Tibial nerve (tissue), 4 donors: ENCODE measurements at regions not wholly inside any gene's neighbourhood (a gene's known extent, or its start where the extent isn't known, plus 50 kb on each side); places are given as distances from the start of the nearest gene placed in this dataset.

ENCODE experiments used
- DNase-seq, 2 donors: peaks; one replicate each; pipeline ENCODE4 v3.0.0-alpha.2; 2019; ENCODE audit warnings: low spot score in 2 of 2
- H3K27ac ChIP-seq, 4 donors: fragments of 200-600 bp; sonication (generic) in 3 of 4; one replicate each; pipeline ENCODE4 v1.5.1; 2017 to 2019; ENCODE audit warnings: mild to moderate bottlenecking in 1 of 4
- H3K27me3 ChIP-seq, 2 donors: fragments of 200-600 bp; sonication (generic) in 1 of 2; one replicate each; pipeline versions ENCODE4 v1.5.1 to v1.6.0; 2017 to 2019
- H3K36me3 ChIP-seq, 3 donors: fragments of 200-600 bp; sonication (generic); one replicate each; pipeline ENCODE4 v1.5.1; 2018 to 2019
- H3K4me1 ChIP-seq, 4 donors: fragments of 200-600 bp; sonication (generic) in 3 of 4; one replicate each; pipeline ENCODE4 v1.5.1; 2017 to 2019
- H3K4me3 ChIP-seq, 4 donors: fragments of 200-600 bp; sonication (generic) in 3 of 4; one replicate each; pipeline ENCODE4 v1.5.1; 2017 to 2019; ENCODE audit warnings: mild to moderate bottlenecking in 1 of 4, moderate library complexity in 1 of 4
- H3K9me3 ChIP-seq, 4 donors: fragments of 200-600 bp; sonication (generic) in 3 of 4; one replicate each; pipeline ENCODE4 v1.5.1; 2017 to 2019
- EP300 ChIP-seq, 2 donors: sonication (generic); formaldehyde crosslinking; IDR thresholded peaks; one replicate each; pipeline ENCODE4 v1.6.1; 2017; ENCODE audit warnings: antibody characterized with exemption in 2 of 2, mild to moderate bottlenecking in 1 of 2
- POLR2A ChIP-seq, 2 donors: fragments of 450-650 bp; IDR thresholded peaks; one replicate each; pipeline ENCODE4 v1.6.1; 2017; ENCODE audit warnings: antibody characterized with exemption in 2 of 2, mild to moderate bottlenecking in 2 of 2, moderate library complexity in 2 of 2
- WGBS, 2 donors: methylation state at CpG; one replicate each; pipeline ENCODE4 v1.1.5; 2018; 5-methylcytosine and 5-hydroxymethylcytosine counted together
- TF ChIP-seq, protein P1 (sequence below), 5 experiments: fragments of 200-600 bp in 3 of 5; fragments of 450-650 bp in 2 of 5; sonication (generic) in 3 of 5; IDR thresholded peaks; one replicate each; pipeline ENCODE4 v1.5.1; 2016 to 2019; ENCODE audit warnings: antibody characterized with exemption in 5 of 5, mild to moderate bottlenecking in 3 of 5, moderate library complexity in 2 of 5

- Histone ChIP-seq H3K9me3 (peaks cover 0 to 5% (median 0%) of the 10 kb centered on the region in 4 donors), H3K36me3 (no peaks in the 10 kb centered on the region), H3K4me3 (no peak overlapping the region), H3K27me3 (no peaks in the 10 kb centered on the region), H3K27ac (no peak overlapping the region), H3K4me1 (no peaks in the 10 kb centered on the region)
- WGBS, 2 donors, result 80 to 81% methylated on average over 3 of the region's 3 CpGs
- DNase-seq, result no peak
- TF ChIP-seq, protein P1, sequence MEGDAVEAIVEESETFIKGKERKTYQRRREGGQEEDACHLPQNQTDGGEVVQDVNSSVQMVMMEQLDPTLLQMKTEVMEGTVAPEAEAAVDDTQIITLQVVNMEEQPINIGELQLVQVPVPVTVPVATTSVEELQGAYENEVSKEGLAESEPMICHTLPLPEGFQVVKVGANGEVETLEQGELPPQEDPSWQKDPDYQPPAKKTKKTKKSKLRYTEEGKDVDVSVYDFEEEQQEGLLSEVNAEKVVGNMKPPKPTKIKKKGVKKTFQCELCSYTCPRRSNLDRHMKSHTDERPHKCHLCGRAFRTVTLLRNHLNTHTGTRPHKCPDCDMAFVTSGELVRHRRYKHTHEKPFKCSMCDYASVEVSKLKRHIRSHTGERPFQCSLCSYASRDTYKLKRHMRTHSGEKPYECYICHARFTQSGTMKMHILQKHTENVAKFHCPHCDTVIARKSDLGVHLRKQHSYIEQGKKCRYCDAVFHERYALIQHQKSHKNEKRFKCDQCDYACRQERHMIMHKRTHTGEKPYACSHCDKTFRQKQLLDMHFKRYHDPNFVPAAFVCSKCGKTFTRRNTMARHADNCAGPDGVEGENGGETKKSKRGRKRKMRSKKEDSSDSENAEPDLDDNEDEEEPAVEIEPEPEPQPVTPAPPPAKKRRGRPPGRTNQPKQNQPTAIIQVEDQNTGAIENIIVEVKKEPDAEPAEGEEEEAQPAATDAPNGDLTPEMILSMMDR (IDR thresholded peaks at IDR 0.05), result no peak
- TF ChIP-seq POLR2A (IDR thresholded peaks at IDR 0.05) (no peak), EP300 (IDR thresholded peaks at IDR 0.05) (no peak)
Measured at GRCh38 chr4:117821834-117822233, 212.5 kb upstream of the NDST3 start.

- Histone ChIP-seq H3K9me3 (peaks cover 0 to 5% (median 0%) of the 10 kb centered on the region in 4 donors), H3K27me3 (no peaks in the 10 kb centered on the region), H3K27ac (no peak overlapping the region), H3K4me3 (no peak overlapping the region), H3K36me3 (no peaks in the 10 kb centered on the region), H3K4me1 (no peaks in the 10 kb centered on the region)
- WGBS, 2 donors, result 68% methylated on average over 3 of the region's 3 CpGs
- no peak for DNase-seq
- TF ChIP-seq POLR2A (IDR thresholded peaks at IDR 0.05) (no peak), EP300 (IDR thresholded peaks at IDR 0.05) (no peak)
- TF ChIP-seq, protein P1 (IDR thresholded peaks at IDR 0.05), result no peak
Measured at GRCh38 chr4:117823388-117823787, 210.9 kb upstream of the NDST3 start.

GRCh38 chr4:117825600-117825999 is 208.7 kb upstream of the NDST3 start:
- H3K27me3 ChIP-seq, result no peaks in the 10 kb centered on the region
- no peaks in the 10 kb centered on the region for H3K36me3 ChIP-seq
- H3K27ac ChIP-seq, result no peak overlapping the region
- peaks cover 0 to 5% (median 0%) of the 10 kb centered on the region in 4 donors for H3K9me3 ChIP-seq
- no peak overlapping the region for H3K4me3 ChIP-seq
- 41% methylated on average over 1 of the region's 1 CpG for WGBS, 2 donors
- DNase-seq, result no peak
- H3K4me1 ChIP-seq, result no peaks in the 10 kb centered on the region
- TF ChIP-seq POLR2A (IDR thresholded peaks at IDR 0.05) (no peak), EP300 (IDR thresholded peaks at IDR 0.05) (no peak)
- TF ChIP-seq, protein P1 (IDR thresholded peaks at IDR 0.05), result no peak

GRCh38 chr4:117831060-117831683 is 203.1 kb upstream of the NDST3 start:
- TF ChIP-seq, protein P1 (IDR thresholded peaks at IDR 0.05), result no peak
- TF ChIP-seq EP300 (IDR thresholded peaks at IDR 0.05) (no peak), POLR2A (IDR thresholded peaks at IDR 0.05) (no peak)
- H3K4me3 ChIP-seq, result no peak overlapping the region
- no peak overlapping the region for H3K27ac ChIP-seq
- no peaks in the 10 kb centered on the region for H3K9me3 ChIP-seq
- H3K36me3 ChIP-seq, result no peaks in the 10 kb centered on the region
- no peak for DNase-seq
- no peaks in the 10 kb centered on the region for H3K27me3 ChIP-seq
- no peaks in the 10 kb centered on the region for H3K4me1 ChIP-seq
- WGBS, 2 donors, result 72 to 84% methylated on average over 10 of the region's 10 CpGs

- no peak overlapping the region for H3K4me3 ChIP-seq
- H3K27me3 ChIP-seq, result no peaks in the 10 kb centered on the region
- no peaks in the 10 kb centered on the region for H3K36me3 ChIP-seq
- no peaks in the 10 kb centered on the region for H3K4me1 ChIP-seq
- no peak overlapping the region for H3K27ac ChIP-seq
- WGBS, 2 donors, result 94 to 98% methylated on average over 10 of the region's 10 CpGs
- H3K9me3 ChIP-seq, result no peaks in the 10 kb centered on the region
- no peak for DNase-seq
- TF ChIP-seq, protein P1 (IDR thresholded peaks at IDR 0.05), result no peak
- TF ChIP-seq POLR2A (IDR thresholded peaks at IDR 0.05) (no peak), EP300 (IDR thresholded peaks at IDR 0.05) (no peak)
Measured at GRCh38 chr4:117835566-117835965, 198.7 kb upstream of the NDST3 start.
